Limb (tissue), 2 donors: ENCODE measurements at regions not wholly inside any gene's neighbourhood (a gene's known extent, or its start where the extent isn't known, plus 50 kb on each side); places are given as distances from the start of the nearest gene placed in this dataset.

Source experiments
- DNase-seq, 2 donors: peaks; one replicate each; pipeline ENCODE4 v3.0.0-alpha.2; 2016; ENCODE audit errors: extremely low spot score in 2 of 2

DNA sequence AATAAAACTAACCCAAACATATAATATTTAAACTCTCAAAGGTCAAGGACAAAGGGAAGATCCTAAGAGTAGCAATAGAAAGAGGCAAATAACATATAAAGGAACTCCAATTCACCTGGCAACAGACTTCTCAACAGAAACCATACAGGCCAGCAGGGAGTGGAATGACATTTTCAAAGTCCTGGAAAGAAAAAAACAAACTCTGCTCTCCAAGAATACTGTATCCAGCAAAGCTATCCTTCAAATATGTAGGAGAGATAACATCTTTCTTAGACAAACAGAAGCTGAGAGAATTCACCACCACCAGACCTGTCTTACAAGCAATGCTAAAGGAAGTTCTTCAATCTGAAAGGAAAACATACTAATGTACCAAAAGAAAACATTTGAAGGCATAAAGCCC is 51.5 kb upstream of the TMEM158 start:
- no peak for DNase-seq

DNA sequence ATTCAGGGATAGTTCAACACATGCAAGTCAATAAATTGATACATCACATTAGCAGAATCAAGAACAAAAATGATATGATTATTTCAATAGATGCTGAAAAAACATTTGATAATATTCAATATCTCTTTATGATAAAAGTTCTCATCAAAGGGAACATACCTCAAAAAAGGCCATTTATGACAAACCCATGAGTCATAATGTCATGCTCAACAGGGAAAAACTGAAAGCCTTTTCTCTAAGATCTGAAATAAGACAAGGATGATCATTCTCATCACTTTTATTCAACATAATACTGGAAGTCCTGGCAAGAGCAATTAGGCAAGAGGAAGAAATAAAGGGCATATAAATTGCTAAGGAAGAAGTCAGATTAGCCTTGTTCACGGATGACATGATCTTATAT is 54.1 kb upstream of the TMEM158 start:
- no peak for DNase-seq

DNA sequence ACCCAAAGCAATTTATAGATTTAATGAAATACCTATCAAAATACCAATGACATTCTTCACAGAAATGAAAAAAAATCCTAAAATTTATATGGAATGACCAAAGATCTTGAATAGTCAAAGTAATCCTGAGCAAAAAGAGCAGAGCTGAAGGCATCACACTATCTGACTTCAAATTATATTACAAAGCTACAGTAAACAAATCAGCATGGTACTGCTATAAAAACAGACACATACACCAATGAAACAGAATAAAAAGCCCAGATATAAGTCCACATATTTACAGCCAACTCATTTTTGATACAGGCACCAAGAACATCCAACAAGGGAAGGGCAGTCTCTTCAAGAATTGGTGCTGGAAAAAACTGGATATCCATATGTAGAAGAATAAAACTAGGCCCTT is 54.9 kb upstream of the TMEM158 start:
- DNase-seq, result no peak

- no peak for DNase-seq
Observed at GRCh38 chr3:45283471-45283870, 57.4 kb upstream of the TMEM158 start.

GRCh38 chr3:45297331-45297730 is 71.2 kb upstream of the TMEM158 start:
- no peak for DNase-seq

DNA sequence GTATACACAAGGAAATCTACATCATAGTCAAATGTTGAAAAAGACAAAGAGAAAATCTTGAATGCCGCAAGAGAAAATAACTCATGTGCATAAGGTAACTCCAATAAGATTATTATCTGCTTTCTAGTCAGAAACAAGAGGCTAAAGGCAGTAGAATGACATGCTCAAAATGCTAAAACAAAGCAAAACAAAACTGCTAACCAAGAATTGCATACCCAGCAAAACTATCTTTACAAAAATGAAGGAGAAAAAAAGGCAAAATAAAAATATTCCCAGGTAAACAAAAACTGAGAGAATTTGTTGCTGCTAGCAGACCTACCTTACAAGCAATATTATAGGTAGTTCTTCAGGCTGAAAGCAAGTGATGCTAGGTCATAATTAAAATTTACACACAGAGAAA is 76.4 kb upstream of the TMEM158 start:
- DNase-seq, result no peak

DNA sequence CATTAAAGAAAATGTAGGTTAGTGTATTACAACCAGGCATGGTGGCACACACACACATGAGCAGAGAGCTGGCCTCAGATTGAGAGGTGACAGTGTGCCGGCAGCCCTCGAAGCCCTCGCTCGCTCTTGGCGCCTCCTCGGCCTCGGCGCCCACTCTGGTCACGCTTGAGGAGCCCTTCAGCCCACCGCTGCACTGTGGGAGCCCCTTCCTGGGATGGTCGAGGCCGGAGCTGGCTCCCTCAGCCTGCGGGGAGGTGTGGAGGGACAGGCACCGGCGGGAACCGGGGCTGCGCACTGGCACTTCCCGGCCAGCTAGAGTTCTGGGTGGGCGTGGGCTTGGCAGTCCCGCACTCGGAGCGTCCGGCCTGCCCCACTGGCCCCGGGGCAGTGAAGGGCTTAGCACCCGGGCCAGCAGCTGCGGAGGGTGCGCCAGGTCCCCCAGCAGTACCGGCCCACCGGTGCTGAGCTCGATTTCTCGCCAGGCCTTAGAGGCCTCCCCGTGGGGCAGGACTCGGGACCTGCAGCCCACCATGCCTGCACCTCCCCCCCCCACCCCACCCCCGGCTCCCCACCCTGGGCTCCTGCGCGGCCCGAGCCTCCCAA is 80.4 kb upstream of the TMEM158 start:
- no peak for DNase-seq

DNA sequence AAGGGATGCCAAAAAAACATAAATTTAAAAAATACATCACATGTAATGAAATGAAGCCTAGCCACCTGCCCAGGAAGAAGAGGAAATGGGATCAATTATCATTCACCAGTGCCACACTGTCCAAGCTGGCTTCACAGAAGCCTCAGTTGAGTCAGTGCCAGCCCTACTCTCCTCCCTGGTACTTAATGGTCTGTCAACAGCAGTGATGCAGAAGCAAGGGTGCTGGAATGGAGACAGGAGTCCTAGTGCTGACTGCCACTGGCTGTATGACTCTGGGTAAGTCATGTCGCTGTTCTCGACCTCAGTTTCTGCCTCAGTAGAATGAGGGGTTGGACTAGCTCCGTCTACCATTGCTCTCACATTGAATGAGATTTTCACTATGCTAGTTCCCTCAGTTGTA is 78.5 kb upstream of the LARS2 start:
- no peak for DNase-seq

- no peak for DNase-seq
Observed at GRCh38 chr3:45311327-45311726, 77.0 kb upstream of the LARS2 start.

DNA sequence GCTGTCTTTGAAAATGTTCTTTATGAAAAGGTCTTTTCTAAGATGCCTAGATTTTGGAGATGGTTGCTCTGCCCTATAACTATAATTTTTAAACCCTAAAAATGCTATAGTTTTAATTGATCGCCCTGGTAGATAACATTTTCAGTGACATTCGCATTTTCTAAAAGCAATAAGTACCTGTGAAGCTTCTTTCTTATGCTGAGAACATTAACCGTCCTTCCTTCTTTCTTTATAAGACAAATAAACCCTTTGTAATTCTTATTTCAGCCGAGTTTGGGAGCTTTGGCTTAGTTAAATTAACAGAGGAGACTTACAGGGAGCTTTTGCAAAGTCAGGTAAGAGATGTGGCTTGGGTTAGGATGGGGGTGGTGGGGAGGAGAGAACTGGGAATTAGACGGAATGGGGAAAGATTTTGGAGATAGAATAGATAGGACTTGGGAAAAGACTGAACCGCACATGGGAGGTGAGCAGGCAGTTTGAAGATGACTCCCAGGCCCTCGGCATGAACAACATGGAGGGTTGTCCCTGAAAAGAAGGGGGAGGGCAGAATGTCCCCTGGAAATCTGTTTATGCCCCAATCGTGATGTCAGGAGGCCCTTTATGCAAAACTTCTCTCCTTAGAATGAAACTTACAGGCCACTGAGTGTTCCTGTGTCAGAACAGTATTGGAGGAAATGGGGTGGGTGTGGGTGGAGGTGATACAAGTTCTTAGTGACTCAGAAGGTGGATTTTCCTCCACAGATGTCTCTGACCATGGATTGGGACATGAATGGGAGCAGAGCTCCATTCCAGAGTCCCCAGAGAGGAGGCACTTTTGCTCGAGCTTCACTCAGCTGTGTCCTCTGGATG is 76.2 kb upstream of the LARS2 start:
- DNase-seq, result no peak

GRCh38 chr3:45312836-45313493 is 75.4 kb upstream of the LARS2 start:
- DNase-seq, result no peak

DNA sequence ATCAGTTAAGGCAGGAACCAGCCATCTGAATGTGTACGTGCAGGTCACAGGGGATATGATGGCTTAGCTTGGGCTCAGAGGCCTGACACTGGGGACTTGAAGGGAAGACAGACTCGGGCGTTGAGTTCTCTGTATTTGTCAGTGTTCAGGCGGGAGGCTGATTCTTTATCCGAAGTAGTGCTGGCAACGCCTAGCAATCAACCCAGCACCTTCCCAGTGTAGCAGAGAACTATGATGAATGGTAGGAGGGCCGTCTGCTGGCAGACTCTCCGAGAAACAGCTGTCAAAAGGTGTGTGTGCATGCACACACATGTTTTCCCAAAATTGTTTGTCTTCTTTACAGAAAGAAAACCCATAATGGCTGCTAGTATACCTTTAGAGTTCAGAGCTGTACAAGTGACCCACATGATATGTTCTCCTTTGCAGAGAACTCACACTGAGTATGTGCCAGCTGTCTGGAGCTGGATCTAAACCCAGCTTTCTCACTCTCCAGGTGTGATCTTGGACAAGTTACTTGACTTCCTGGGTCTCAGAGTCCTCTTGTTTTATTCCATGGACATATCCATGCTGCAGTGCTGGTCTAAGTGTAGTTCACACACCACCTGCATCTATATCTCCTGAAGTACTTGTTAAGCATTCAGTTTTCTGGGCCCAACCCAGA is 74.5 kb upstream of the LARS2 start:
- DNase-seq, result no peak

DNA sequence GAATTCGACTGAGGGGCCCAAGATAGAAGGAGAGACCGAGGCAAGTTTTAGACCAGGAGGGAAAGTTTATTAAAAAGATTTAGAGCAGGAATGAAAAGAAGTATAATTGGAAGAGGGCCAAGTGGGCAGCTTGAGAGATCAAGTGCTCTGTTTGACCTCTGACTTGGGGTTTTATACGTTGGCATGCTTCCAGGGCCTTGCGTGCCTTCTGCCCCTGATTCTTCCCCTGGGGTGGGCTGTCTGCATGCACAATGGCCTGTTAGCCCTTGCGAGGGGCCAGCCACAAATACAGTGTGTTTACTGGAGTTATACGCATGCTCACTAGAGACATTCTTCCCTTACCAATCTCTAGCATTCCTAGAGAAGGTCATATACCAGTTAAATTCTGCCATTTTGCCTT is 70.7 kb upstream of the LARS2 start:
- DNase-seq, result no peak

DNA sequence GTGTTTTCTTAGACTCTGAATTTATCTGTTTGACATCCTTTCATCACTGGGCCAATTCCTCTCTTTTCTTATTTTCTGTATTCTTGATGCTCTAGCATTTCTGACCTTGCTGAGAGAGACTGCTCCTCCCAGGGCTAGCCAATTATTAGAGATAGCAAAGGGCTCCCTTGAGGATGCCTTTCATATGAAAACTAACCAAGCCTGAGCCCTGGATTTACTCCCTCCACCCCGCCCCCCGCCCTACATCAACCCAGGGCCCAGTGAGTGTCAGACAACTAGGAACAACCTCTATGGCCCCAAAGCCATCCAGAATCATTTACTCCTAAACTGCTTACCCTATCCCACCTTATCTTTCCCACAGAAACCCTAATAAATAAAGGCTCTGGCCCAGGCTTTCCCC is 69.7 kb upstream of the LARS2 start:
- no peak for DNase-seq

DNA sequence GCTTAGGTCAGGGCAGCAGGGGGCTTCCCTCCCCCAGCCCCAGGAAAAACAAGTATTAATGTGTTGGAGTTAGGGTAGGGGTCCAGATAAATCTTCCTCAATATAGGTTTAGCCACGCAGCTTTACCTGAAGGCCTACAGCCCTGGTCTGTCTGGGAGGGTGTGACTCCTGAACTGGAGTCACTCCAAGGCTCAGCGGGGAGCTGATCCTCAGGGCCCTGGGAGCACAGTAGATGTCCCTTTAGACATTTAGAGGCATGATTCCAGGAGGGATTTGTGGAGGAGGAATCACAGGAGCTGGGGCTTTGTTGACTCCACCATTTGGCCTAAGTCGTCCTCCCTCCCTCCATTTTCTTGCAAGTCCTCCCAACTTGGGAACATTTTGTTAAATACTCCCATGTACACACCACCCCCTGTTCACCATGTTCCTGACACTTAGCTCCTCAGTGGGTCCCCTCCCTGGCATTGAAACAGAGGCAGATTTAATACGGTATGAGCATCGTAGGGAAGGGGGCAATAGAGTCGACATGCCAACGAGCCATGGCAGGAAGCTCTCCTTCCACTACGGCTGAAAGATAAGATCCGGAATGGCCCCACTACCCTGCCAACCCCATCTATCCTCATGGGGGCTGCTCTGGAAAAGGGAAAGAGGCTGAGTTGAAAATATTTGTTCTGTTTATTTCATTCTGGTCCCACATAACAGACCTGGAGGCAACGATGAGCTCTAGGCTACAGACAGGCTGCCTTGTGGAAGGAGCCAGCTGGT is 69.0 kb upstream of the LARS2 start:
- DNase-seq, result no peak

DNA sequence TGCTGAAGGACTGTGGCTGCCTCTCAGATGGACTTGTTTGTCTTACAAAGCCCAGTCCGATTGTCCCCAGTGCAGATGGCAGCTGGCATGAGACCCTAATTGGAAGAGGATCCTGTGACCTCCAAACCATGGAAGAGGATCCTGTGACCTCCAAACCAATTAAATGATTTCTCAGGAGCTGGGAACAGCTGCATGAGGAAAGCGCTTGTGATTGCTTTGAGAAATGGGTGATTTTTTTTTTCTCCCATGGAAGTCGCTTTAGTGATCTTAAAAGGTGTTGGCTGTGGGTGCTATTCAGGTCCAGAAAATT is 68.4 kb upstream of the LARS2 start:
- DNase-seq, result no peak

DNA sequence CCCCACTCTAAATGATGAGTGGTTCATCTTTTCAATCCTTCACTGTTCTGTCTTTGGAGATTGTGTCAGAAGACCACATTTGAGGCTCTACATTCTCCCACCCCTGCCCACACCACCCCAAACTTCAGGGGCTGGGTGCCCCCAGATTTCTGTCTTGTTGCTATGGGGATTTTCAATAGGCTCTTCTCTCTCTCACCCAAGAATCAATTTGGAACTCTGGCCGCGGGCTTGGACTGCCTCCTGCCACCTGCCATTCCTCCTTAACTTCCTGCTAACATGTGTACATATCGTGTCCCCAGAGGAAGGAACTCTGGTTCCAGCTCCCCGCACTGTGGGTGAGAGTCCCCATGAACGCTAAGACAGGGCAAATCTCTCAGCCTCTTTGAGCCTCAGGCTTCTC is 67.4 kb upstream of the LARS2 start:
- DNase-seq, result no peak

DNA sequence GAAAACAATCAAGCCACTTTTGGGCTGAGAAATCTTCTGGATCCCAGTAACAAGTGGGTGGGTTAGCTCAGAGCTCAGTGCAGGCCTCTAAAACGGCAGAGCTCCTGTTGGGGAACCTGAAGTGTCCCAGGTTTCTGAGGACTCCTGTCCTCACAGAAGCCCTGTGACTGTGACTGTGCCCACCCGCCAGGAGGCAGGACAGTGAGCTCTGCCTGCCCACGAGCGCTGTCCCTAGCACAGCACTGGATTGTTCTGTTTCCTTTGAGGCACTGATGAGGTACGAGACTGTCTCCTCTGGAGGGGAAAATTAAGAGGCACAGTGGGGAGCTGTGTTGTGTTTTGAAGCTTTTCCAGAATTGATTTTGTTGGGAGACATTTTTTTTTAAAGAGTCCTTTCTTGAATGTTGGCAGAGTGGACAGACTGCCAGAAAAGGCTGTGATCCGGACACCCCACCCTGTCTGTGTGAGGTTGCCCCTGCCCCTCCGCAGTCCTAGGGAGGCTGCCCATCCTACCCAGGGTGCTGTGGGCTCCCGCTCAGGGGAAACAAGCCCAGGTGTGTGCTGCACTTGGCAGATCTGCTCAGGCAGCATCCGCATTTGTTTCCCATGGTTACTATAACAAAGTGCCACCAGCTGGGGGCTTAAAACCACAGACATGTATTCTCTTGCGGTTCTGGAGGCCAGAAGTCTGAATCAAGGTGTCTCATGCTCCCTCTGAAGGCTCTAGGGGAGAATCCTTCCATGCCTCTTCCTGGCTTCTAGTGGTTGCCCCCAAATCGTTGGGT is 66.6 kb upstream of the LARS2 start:
- no peak for DNase-seq

GRCh38 chr3:45322616-45323015 is 65.8 kb upstream of the LARS2 start:
- DNase-seq, result no peak

DNA sequence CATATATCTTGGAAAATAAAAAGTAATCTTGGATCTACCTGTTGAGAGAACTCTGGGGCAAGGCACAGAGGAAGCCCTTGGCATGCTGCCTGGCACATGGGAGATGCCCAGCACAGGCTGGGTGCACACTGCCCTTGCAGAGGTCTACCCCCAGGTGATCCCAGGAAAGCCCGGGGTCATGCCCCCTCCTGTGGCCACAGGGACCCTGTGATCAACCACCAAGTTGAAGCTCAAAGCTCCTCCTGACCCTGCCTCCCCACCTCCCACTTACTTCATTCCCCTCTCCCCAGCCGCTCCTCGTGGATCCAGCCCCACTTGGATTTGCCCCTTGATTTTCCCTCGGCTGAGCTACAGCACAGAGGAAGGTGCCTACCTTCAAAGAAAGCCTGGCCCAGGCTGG is 62.7 kb upstream of the LARS2 start:
- DNase-seq, result no peak

GRCh38 chr3:45329761-45330305 is 58.5 kb upstream of the LARS2 start:
- no peak for DNase-seq
